ENCODE measurements at regions not wholly inside any gene's neighbourhood (a gene's known extent, or its start where the extent isn't known, plus 50 kb on each side); places are given as distances from the start of the nearest gene placed in this dataset.
"Not testable (repeated sequence)": the region's sequence is repeated elsewhere in the genome, so short reads cannot be mapped to it uniquely, and the experiment has no call there.

DNA sequence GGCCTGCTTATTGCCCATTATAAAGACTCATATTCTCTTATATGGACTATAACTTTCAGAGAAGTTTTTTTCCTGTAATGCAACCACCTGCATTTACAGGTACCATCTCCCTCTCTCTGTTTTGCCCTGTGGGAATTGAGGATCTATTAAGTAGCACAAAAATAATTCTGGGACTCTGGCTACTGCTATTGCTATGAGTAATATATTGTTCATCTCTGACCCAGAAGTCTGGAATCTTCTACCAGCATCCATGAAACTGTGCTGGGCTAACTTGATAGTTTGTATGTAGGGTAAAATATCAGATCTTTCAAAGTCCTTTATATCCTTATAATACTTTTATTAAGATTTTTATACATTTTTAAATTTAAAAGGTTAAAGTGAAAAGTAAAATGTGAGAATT is 607.2 kb downstream of the EFNA5 start:
- no peak for DNase-seq

DNA sequence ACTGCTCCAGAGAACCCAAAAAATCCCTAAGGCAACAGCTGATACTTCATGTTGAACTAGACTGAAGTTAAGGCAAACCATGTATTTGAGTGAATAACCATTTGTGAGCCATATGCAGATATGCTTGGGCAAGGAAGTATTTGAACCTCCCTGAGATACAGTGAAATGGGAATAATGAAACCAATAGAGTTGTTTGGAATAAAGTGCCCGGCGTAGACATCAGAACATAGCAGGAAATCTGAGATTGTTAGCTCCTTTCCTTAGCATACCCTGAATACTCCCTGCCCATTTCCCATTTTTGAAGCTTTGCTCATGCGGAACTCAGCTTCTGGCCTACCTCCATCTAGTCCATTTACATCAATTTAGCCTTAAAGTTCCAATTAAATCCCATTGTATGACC is 611.9 kb downstream of the EFNA5 start:
- no peak for DNase-seq

GRCh38 chr5:107058235-107058634 is 612.5 kb downstream of the EFNA5 start:
- no peak for DNase-seq

GRCh38 chr5:107056278-107056677 is 614.5 kb downstream of the EFNA5 start:
- no peak for DNase-seq

DNA sequence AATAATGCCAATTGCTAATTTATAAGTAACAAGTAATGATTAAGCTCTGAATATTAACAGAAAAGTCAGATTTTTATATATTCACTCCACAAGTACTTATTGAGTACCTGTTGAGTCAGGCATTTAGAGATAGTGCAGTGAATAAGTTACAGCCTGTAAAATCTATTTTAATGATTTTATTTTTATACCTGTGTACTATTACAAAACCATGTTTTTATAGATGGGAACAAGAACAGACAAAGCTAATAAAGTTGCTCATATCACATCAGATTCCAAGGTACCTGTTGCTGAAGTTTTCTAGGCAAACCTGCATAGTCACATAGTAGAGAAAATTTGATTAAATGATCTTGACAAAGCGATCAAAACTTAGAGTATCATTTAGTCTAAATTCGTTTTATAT is 623.7 kb downstream of the EFNA5 start:
- no peak for DNase-seq

DNA sequence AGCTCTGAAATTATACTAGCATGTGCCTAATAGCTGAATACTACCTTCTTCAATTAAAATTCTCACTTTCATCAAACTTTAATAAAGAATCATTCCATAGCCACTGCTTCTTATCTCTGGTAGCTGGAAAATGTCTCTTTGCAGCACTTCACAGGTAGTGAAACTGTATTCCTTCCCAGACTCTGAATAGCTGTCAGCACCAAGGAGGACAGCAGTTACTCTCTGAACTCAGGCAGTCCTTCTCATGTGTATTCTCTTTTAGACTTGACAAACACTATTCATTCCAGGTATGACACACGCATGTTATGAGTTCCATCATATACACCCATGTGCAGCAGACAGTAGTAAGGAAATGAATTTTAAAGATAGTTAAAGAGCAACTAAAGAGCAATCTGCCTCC is 627.1 kb downstream of the EFNA5 start:
- no peak for DNase-seq

DNA sequence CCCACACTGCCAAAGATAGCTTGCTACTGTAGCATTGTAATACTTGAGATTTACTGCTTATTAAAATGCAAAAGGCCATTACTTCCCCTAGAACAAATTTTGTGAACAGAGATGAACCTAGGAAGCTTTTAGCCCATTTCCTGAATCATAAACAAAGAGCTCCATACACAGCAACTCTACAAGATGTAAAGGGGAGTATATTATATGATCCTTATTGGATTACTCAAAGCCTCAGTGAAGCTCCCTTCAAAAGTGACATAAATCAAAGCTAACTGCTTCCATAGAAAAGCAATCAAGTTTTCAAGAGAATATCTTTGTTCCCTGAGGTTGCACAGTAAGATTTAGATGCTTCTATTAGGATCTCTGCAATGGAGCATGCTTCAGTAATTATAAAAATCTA is 629.8 kb downstream of the EFNA5 start:
- no peak for DNase-seq

DNA sequence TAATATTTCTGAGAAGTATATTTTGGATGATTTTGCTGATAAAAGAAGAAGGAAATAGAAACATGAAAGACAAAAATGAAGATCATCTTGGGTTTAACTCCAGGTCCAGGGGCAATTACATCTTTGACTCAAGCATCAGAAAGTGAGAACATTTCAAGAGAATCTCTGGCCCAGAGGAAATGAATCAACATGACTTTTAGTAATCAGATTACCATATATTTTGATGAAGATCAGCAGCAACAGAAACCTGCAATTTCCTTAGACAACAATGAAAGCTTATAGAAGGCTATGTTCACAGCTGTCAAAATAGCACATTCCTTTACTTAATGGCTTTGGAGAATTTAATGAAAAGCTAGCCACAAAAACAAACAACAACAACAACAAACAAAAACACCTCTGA is 638.1 kb downstream of the EFNA5 start:
- no peak for DNase-seq

GRCh38 chr5:107028938-107029337 is 641.8 kb downstream of the EFNA5 start:
- DNase-seq = no peak

- DNase-seq = no peak
Measured at GRCh38 chr5:107025712-107026497, 644.8 kb downstream of the EFNA5 start.

DNA sequence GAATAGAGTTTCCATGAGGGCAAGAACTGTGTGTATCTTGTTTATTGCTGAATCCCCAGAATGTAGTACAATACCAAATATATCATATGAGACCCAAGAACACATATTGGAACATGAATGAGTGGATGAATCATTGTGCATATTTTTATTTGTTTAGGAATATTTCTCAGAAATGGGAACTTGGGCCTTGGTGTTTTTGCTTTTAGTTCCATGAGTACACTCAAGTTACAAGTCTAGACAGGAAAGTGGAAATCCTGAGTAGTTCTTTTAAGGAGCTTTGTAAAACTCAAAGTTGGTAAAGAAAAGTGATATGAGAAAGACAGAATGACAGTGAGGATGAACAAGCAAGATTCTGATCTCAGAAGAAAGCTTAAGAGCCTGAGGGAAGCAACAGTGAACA is 647.0 kb downstream of the EFNA5 start:
- no peak for DNase-seq

GRCh38 chr5:107021575-107021974 is 649.2 kb downstream of the EFNA5 start:
- no peak for DNase-seq

DNA sequence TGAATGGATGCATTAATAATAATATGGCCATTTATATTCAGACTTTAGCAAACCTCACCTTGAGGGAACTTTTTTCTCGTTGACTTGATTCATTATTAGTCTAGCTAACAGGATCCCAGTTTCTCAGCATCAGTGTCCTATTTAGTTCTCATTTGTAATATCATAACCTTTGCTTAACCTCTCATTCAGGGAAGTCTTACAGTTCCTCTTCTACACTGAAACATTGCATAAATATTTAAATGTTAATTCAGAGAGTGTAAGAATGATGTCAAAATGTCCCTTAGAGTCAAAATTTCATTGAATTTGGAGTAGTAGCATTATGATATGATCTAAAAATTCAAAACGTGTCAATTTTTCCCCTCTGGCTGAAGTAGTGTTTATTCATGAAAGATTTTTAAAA is 650.1 kb downstream of the EFNA5 start:
- no peak for DNase-seq

DNA sequence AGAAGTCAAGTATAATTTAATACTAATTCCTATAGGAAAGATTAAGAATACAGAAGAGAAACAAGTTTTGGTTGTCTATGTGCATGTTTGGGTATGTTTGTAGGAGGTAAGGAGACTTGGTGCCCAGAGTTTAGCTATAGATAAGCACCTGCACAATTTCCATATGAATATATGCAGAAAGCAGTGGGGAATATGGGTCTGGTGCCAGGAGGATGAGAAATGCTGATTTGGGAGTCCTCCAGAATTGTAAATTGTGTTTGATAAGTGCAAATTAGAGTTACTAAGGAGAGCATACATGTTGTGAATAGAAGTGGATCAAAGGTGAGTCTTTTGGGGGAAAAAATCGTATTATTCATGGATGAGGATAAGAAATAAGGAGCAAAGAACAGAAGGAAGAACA is 653.1 kb downstream of the EFNA5 start:
- no peak for DNase-seq

DNA sequence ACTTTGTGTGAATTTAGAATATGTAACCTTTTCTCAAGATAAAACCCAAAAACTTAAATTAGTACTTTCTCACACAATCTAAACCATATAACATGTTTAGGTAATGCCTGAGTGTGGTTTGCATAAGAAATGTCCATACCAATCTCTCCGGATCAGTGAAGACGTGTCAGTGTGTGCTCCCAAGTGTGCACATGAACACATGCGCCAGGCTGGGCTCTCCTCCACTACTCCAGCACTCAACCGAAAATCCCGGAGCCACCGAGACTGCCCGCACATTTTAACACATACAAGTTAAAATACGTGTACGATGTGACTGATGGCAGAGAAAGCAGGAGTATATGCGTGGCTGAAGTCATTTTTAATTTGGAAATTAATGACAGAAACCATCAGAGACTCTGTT is 658.4 kb downstream of the EFNA5 start:
- no peak for DNase-seq

DNA sequence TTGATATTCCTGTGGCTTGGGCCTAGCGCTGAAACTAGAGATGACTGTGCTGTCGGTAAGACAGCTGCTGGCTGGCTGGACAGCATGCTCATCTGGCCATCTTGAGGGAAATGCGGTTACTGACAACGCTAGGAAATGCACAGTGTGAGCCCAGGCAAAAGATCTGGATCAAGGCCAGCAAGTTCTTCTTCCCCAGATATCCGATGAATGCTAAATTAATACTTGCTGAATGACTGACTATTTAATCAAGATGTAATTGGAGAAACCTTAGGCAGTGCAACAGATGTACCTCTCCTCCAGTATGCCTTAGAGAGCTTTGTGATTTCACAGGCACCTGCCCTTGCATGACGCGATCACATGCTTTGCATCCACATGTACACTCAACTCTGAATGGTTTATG is 659.1 kb downstream of the EFNA5 start:
- DNase-seq = no peak

DNA sequence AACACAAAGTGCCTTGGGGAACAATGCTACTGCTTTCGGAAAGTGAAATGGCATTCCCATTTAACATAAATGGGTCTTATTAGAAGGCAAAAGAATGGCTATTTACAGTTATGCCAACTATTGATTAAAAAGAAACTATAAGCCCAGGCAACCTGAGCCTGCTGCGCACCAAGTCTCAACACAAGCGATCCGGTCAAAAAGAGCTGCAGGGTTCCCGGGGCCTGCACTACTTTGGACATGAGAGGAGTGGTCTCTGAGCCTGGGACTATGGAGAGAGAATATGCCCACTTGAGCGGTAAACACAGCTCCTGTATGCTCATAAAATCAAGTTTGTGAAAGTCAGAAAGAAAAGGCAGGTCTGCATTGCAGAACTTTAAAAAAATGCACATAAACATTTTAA is 660.7 kb downstream of the EFNA5 start:
- DNase-seq = no peak

GRCh38 chr5:107005653-107006052 is 665.1 kb downstream of the EFNA5 start:
- DNase-seq = no peak

DNA sequence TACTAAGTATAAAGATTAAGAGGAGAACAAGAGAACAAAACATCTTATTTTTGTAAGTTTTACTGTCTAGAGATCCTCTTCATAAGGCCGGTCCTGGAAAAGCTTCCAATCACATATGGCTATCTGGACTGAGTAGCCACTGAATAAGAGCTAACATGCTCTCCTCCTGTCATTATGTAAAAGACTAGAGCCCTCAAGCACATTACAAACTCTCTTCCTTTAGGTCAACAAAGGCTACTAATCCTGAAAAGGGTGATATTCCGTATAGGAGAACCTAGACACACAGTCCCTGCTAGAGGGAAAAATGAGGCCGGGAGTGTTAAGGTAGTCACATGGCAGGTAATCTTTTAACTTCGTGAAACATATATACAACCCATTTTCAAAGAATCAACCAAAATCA is 665.6 kb downstream of the EFNA5 start:
- DNase-seq = no peak

GRCh38 chr5:107002115-107002514 is 668.6 kb downstream of the EFNA5 start:
- no peak for DNase-seq

DNA sequence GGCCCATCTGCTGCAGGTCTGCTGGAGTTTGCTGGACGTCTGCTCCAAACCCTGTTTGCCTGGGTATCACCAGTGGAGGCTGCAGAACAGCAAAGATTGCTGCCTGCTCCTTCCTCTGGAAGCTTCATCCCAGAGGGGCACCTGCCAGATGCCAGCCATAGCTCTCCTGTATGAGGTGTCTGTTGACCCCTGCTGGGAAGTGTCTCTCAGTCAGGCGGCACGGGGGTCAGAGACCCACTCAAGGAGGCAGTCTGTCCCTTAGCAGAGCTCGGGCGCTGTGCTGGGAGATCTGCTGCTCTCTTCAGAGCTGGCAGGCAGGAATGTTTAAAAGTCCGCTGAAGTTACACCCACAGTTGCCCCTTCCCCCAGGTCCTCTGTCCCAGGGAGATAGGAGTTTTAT is 671.2 kb downstream of the EFNA5 start:
- DNase-seq = not testable (repeated sequence)

GRCh38 chr5:106986006-106986405 is 684.7 kb downstream of the EFNA5 start:
- DNase-seq = no peak

DNA sequence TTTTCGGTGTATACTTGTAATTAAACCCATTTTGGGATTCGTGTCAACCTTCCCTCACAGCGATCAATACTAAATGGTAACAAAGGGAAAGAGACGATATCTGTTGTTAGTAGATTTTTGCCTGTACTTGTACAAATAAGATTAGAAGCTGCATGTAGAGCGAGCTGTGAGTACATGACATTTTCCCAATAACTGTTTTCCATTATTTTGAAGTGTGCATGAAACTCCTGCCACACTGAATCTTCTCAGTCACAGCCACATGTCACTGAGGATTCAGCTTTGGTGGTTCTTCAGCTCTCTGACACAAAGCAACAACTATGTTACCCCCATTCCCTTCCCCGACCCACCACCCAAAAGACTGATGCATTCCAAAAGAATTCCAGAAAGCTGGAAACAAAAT is 685.6 kb downstream of the EFNA5 start:
- DNase-seq = no peak

DNA sequence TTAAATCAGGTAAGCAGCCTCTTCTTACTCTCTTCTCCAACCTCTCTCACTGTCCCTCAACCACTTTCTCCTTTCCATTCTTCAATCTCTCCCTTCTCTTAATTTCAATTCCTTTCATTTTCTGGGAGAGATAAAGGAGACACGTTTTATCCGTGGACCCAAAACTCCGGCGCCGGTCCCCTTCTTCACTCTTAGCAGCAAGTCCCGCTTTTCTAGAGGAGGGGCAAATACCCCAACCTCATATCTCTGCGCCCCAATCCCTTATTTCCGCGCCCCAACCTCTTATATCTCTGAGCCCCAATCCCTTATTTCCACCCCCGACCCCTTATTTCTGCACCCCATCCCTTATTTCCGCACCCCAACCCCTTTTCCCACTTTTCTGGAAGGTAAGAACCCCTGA is 691.6 kb downstream of the EFNA5 start:
- DNase-seq = not testable (repeated sequence)

- DNase-seq = not testable (repeated sequence)
Measured at GRCh38 chr5:106978582-106979165, 692.1 kb downstream of the EFNA5 start.
